Suprapubic skin (tissue), 4 donors: ENCODE measurements at regions not wholly inside any gene's neighbourhood (a gene's known extent, or its start where the extent isn't known, plus 50 kb on each side); places are given as distances from the start of the nearest gene placed in this dataset.

Experiments used
- EP300 ChIP-seq: sonication (generic); formaldehyde crosslinking; IDR thresholded peaks from one replicate; pipeline ENCODE4 v1.6.1; 2017; ENCODE audit warnings: antibody characterized with exemption
- POLR2A ChIP-seq, 2 donors: fragments of 450-650 bp; IDR thresholded peaks; one replicate each; pipeline ENCODE4 v1.6.1; 2017; ENCODE audit warnings: antibody characterized with exemption in 2 of 2, mild to moderate bottlenecking in 2 of 2, moderate library complexity in 2 of 2
- POLR2AphosphoS5 ChIP-seq, 3 donors: sonication (generic); formaldehyde crosslinking; IDR thresholded peaks; one replicate each; pipeline ENCODE4 v1.6.1; 2017; ENCODE audit warnings: antibody characterized with exemption in 3 of 3
- TF ChIP-seq, protein P1 (sequence below), 2 donors: fragments of 200-600 bp in 1 of 2; fragments of 450-650 bp in 1 of 2; sonication (generic) in 1 of 2; IDR thresholded peaks; one replicate each; pipeline ENCODE4 v1.5.1; 2016 to 2019; ENCODE audit warnings: antibody characterized with exemption in 2 of 2, mild to moderate bottlenecking in 1 of 2, moderate library complexity in 1 of 2

DNA sequence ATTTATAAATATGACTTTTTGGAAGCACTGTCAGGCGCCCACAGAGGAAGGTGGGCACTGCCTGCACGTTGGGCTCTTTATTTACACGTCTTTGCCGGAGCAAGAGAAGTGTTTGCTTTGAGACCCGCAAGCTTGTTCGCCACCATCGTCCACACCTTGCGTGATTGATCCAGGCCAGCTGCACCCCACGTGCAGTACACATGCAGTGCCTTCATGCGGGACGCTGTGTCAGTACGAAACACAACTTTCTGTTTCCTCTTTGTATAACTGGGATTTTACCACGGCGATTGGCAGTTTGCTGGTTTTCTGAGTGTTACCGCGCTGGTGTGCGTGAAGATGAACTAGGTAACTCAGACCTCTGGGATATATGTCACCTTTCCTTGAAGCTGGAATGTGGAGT, 571.0 kb upstream of the SALL3 start:
- TF ChIP-seq POLR2A (IDR thresholded peaks at IDR 0.05) (no peak), POLR2AphosphoS5 (IDR thresholded peaks at IDR 0.05) (no peak), EP300 (no peak)
- TF ChIP-seq, protein P1, sequence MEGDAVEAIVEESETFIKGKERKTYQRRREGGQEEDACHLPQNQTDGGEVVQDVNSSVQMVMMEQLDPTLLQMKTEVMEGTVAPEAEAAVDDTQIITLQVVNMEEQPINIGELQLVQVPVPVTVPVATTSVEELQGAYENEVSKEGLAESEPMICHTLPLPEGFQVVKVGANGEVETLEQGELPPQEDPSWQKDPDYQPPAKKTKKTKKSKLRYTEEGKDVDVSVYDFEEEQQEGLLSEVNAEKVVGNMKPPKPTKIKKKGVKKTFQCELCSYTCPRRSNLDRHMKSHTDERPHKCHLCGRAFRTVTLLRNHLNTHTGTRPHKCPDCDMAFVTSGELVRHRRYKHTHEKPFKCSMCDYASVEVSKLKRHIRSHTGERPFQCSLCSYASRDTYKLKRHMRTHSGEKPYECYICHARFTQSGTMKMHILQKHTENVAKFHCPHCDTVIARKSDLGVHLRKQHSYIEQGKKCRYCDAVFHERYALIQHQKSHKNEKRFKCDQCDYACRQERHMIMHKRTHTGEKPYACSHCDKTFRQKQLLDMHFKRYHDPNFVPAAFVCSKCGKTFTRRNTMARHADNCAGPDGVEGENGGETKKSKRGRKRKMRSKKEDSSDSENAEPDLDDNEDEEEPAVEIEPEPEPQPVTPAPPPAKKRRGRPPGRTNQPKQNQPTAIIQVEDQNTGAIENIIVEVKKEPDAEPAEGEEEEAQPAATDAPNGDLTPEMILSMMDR (IDR thresholded peaks at IDR 0.05), result no peak
